Activated CD4-positive, CD25-positive, alpha-beta regulatory T cell treated with anti-CD3 and anti-CD28 coated beads, Interleukin-2, amount 50 U/mL, for 72 hours (primary cell): ENCODE measurements at regions not wholly inside any gene's neighbourhood (a gene's known extent, or its start where the extent isn't known, plus 50 kb on each side); places are given as distances from the start of the nearest gene placed in this dataset.
"Not testable (repeated sequence)": the region's sequence is repeated elsewhere in the genome, so short reads cannot be mapped to it uniquely, and the experiment has no call there.

ENCODE experiments used
- DNase-seq: peaks from one replicate; pipeline ENCODE4 v3.0.0; 2021

- DNase-seq, result no peak
Measured at GRCh38 chr2:196284144-196284844, 112.9 kb upstream of the STK17B start.

GRCh38 chr2:196284866-196285557 lies 113.6 kb upstream of the STK17B start:
- no peak for DNase-seq

DNA sequence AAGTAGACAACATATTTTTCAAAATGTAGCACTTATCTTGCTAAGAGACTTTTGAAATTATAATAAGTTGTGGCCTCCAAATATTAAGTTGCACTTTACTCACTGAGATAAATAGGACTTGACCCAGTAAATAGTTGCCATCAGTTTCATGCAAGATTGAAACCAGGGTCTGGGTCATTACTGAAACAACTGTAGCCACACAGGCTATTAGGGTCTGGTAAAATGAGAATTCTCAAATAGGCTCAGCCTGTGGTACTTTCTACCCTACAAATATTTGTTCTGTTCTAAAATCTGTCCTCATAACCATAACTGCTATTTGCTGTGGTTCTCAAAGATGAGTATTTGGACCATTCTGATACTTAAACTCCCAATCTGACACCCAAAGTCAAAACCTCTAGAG lies 115.4 kb upstream of the STK17B start:
- DNase-seq, result no peak

DNA sequence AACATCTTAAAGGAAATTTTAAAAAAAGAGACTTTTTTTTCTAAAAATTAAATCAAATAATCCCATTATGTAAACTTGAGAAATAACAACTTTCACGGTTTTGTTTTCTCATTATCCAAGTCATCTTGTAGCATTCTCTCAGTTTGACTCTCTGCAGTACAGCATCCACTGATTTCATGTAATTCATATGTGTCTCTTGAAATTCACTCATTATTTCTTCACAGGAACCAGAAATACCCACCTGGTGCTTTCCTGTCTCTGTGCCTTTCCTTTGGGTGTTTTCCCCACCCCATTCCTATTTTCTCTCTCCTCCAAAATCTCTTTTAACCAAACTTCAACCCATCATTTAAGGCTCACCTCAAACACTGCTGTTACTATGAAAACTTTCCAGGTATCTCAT lies 116.1 kb upstream of the STK17B start:
- DNase-seq, result no peak

- DNase-seq, result no peak
Measured at GRCh38 chr2:196288006-196288538, 116.7 kb upstream of the STK17B start.

DNA sequence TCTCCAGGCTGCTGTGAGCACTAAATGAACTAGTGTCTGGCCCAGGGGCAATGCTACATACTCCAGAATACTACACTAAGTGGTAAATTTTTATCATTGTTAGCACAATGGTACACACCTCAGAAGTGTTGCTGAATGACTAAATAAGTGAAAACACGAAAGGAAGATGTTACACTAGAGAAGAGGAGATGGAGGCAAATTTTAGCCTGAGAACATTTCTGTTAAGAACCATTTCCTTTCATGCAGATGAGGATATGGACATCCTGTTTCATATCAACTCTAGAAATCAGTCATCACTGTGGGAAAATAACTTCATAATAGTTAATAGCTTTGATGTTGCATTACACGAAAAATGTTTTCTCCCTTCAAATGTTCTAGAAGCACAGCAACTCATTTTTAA lies 117.6 kb upstream of the STK17B start:
- DNase-seq, result no peak

GRCh38 chr2:196290136-196290535 lies 118.8 kb upstream of the STK17B start:
- DNase-seq, result no peak

GRCh38 chr2:196290569-196290968 lies 119.2 kb upstream of the STK17B start:
- DNase-seq, result no peak

GRCh38 chr2:196291426-196291825 lies 120.0 kb upstream of the STK17B start:
- no peak for DNase-seq

DNA sequence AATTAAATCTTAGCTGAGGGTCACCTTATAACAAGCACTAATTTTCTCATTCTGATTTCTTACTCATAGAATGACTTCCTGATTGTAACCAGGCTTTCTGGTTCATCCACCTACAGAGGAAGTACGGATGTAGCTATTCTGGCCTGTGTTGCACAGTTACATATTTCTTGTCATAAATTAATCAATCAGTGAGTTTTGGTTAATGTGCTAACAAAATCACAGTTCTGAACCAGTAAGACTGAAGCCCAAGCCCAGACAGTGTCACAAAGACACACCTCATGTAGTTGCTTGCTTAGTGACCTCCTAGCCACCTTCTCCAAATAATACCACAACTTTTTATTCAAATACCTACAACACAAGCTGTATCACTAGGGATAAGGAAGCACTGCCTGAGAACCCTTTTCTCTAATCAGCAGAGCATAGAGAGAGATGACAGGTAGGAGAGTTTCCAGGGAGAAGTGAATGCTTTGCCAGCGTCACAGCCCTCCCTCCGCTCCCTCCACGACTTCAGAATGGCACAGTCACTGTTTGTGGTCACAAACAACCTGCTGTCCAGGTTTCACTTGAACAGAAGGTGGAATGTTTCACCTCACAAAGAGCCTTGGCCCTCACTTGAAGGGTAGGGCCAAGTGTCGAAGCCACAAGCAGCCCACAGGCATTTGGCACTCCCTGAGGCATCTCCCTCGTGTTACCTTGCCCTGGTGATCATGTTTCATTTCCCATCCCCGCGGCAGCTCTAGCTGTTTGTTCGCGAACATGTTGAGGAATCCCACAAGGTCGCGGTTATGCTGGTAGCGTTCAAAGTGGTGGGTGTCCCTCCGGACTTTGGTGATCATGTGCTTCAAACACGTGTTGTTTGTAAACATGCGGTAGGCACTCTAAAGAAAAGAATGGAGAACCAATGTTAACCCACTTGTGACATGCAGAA lies 120.8 kb upstream of the STK17B start:
- no peak for DNase-seq

DNA sequence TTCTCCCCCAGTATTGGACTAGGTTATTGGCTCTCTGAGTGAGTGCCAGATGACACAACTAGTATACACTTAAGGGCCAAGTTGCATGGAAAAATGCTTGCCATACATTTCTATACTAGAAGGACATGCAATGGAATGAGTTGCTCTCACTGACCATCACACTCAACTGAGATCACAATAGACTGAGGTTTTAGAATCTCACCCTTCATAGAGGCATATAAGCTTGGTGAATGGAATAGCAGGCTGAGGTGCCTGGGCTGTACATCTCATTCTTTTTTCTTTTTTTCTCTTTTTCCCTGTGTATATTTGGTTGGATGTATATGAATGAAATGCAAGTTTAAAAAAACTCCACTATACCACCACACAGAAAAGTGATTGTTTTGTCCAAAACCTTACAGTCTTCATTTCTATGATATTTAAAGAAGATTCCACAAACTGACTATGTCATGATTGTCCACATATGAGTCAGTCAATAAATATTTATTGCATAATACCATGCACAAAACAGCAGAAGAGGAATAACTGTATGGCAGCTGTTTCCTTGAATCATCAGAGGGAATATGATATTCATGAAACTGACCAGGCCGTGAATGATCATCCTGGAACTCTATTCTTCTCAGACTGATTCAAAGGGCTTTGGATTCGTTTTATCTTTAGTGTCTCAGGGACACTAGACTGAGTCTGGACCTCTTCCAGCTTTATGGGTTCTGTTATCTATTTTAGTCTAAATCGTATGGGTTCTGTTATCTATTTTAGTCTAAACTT lies 122.6 kb upstream of the STK17B start:
- no peak for DNase-seq

- no peak for DNase-seq
Measured at GRCh38 chr2:196294516-196294909, 123.1 kb upstream of the STK17B start.

GRCh38 chr2:196295005-196295404 lies 123.6 kb upstream of the STK17B start:
- no peak for DNase-seq

DNA sequence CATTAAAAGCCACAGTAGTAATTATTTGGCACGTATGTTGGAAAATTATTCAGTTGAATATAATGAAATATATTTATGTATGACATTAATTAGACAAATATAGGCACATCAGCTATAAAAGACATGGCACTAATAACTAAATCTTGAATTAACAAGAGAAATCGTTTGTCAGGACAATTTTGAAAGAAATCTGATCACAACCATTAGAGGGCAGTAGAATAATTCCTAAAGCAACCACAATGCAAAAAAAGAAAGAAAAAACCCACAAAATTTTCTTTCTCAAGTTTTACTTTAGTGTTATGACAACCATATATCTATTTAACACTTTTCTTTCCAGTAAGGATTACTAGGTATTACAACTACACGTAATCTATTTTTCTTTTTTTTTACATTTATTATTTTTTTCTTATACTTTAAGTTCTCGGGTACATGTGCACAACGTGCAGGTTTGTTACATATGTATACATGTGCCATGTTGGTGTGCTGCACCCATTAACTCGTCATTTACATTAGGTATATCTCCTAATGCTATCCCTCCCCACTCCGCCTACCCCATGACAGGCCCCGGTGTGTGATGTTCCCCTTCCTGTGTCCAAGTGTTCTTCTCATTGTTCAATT lies 126.8 kb upstream of the STK17B start:
- DNase-seq, result not testable (repeated sequence)

DNA sequence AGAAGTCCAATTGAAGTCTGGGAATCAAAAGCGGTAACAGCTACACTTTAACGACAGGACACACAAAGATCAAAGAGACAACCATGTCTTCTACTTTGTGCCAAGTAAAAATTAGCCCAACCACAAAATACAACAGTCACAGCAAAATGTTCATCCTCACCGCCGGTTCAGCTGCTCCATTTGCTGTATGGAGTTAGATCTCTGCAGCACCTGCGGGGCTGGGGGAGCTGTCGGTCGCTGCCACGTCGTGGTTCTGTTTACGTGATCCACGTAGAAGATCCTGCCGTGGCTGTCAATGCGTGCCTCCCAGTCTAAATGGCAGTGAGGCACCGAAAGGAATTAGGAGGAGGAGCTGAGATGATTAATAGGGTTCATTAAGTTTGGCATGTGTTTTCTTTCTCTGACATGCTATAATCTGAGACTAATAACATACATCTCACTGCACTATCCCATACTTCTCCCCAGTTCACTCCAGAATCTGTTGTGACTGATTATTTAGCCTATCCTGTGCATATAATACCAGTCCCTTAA lies 136.5 kb upstream of the STK17B start:
- DNase-seq, result no peak

DNA sequence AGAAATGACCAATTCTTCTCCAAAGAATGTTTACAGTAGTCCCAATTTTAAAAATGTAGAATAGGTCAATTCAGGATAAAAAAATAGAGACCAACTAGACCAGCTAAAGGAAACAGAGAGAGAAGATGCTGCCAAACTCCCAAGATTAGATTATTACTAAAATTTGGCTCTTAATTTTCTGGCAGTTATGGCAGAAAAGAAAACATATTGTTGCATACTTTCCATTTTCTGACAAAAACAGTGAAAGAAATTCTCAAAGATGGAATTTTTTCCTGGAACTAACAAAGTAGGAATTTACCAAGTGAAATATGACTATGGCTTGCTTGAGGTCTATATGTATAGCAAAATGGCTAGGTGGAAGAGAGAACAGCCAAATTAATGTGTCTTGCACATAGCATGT lies 138.3 kb upstream of the STK17B start:
- no peak for DNase-seq

DNA sequence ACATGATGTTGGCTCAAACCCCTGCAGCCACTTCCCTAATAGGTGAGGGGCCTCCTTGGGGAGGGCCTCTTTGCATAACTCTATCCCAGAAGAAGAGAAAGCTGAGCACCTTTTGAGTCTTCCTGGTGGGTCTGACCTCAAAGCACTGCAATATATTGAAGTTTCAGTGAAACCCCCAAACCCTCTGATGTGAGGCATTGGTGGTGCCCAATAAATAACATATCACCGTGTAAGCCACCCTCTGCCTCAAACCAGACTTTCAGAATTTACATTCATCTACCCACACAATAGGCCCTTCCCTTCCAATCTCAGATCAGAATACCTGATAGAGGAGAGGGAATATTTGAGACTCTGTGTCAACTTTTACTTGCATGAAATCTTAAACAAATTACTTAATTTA lies 142.8 kb upstream of the STK17B start:
- no peak for DNase-seq

DNA sequence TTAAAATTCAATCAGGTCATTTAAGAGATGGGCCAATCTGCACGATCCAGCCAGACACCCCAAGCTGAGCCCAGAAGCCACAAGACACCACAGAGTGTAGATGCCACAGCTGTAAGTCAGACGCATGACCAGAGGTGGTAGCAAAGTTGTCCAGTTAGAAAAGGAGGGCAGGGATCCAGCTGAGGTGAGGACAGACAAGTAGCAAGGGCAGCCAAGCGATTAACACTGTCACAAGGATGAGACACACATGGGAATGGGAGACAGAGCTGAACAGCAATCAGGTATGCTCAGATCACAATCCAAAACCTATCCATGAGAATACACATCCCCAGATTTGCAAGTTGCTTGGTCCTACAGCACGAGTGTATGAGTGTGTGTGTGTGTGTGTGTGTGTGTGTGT lies 143.4 kb upstream of the STK17B start:
- DNase-seq, result no peak

- no peak for DNase-seq
Measured at GRCh38 chr2:196315388-196316049, 144.1 kb upstream of the STK17B start.

DNA sequence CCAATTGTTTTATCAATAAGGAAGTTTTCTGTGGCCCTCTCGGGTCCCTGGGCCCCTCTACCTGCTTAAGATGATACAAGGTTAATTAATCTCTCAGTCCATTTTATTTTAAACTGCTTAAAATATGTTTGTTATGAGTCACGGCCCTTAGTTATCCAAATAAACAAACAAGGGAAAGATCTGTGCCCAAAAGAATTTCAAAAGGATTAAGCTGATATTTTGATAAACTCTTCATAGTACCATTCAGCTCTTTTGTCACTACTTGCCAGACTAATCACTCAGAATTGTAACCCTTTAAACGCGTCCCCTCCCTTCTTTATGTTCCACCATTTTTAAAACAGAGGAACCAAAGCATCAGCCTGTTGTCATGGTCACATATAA lies 144.7 kb upstream of the STK17B start:
- DNase-seq, result no peak
